Glutamatergic neuron (in vitro differentiated cells): ENCODE measurements at regions not wholly inside any gene's neighbourhood (a gene's known extent, or its start where the extent isn't known, plus 50 kb on each side); places are given as distances from the start of the nearest gene placed in this dataset.

Experiments used
- DNase-seq: peaks from one replicate; pipeline ENCODE4 v3.0.0; 2022
- H3K27ac Mint-ChIP-seq: one replicate; pipeline ENCODE4 v1.8.0; 2020; ENCODE audit warnings: mild to moderate bottlenecking, mixed read lengths, inconsistent platforms; ENCODE audit not compliant: unreplicated experiment
- H3K27me3 Mint-ChIP-seq: one replicate; pipeline ENCODE4 v1.8.0; 2020; ENCODE audit warnings: mild to moderate bottlenecking, moderate library complexity, mixed read lengths, inconsistent platforms; ENCODE audit not compliant: unreplicated experiment
- H3K36me3 Mint-ChIP-seq: one replicate; pipeline ENCODE4 v1.8.0; 2020; ENCODE audit warnings: mild to moderate bottlenecking, mixed read lengths, inconsistent platforms; ENCODE audit not compliant: unreplicated experiment
- H3K4me1 Mint-ChIP-seq: one replicate; pipeline ENCODE4 v1.8.0; 2020; ENCODE audit warnings: mild to moderate bottlenecking, low read depth, mixed read lengths, inconsistent platforms; ENCODE audit not compliant: unreplicated experiment
- H3K4me3 Mint-ChIP-seq: one replicate; pipeline ENCODE4 v1.8.0; 2020; ENCODE audit warnings: mild to moderate bottlenecking, mixed read lengths, inconsistent platforms; ENCODE audit not compliant: unreplicated experiment
- H3K9me3 Mint-ChIP-seq: one replicate; pipeline ENCODE4 v1.8.0; 2020; ENCODE audit warnings: mild to moderate bottlenecking, moderate library complexity, mixed read lengths, inconsistent platforms; ENCODE audit not compliant: unreplicated experiment
- TF ChIP-seq, protein P1 (sequence below): fragments of 200-600 bp; sonication (generic); IDR thresholded peaks from one replicate; pipeline ENCODE4 v1.5.0; 2021; ENCODE audit not compliant: partially characterized antibody, unreplicated experiment

DNA sequence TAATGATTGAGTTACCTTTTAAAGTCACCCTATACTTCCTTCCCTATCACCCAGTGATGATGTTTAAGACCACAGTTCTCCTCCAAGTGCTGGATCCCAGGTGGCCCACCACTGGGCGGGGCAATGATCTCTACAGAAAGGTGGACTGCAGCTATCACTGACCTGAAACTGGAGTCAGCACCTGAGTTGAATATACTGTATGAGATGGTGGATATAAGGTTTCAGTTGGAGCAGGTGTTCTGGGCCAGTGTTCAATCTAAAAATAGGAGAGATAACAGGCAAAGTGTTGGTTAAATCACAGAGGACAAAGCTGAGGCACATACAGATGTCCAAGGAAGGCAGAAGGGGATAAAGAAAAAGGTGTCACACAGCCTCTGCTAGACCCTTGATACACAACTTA, 96.6 kb downstream of the SIPA1L2 start:
- Mint-ChIP-seq H3K36me3 (peaks cover 9% of the 10 kb centered on the region), H3K27ac (no peak overlapping the region), H3K9me3 (peaks cover 3% of the 10 kb centered on the region), H3K4me3 (no peak overlapping the region), H3K4me1 (peaks cover 46% of the 10 kb centered on the region), H3K27me3 (peaks cover 3% of the 10 kb centered on the region)
- TF ChIP-seq, protein P1, sequence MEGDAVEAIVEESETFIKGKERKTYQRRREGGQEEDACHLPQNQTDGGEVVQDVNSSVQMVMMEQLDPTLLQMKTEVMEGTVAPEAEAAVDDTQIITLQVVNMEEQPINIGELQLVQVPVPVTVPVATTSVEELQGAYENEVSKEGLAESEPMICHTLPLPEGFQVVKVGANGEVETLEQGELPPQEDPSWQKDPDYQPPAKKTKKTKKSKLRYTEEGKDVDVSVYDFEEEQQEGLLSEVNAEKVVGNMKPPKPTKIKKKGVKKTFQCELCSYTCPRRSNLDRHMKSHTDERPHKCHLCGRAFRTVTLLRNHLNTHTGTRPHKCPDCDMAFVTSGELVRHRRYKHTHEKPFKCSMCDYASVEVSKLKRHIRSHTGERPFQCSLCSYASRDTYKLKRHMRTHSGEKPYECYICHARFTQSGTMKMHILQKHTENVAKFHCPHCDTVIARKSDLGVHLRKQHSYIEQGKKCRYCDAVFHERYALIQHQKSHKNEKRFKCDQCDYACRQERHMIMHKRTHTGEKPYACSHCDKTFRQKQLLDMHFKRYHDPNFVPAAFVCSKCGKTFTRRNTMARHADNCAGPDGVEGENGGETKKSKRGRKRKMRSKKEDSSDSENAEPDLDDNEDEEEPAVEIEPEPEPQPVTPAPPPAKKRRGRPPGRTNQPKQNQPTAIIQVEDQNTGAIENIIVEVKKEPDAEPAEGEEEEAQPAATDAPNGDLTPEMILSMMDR, result no peak
- DNase-seq, result no peak

DNA sequence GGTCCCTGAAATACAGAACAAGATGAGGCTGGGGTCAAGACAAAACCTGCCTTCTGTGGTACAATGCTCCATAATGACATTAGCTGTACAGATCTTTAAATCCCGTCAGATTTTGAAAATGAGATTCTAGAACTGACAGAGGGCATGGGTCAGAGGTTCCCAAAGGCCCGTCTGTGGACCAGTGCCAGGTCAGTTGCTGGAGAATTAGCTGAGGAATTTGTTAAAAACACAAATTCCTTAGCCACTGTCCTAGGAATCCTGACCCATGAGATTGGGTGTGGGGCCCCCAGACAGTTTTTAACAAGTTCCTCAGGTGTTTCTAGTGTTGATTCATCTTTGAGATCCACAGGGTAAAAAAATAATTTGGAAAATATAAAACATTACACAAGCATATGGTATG, 97.0 kb downstream of the SIPA1L2 start:
- peaks cover 2% of the 10 kb centered on the region for H3K9me3 Mint-ChIP-seq
- peaks cover 42% of the 10 kb centered on the region for H3K4me1 Mint-ChIP-seq
- no peak for DNase-seq
- H3K27ac Mint-ChIP-seq, result no peak overlapping the region
- peaks cover 7% of the 10 kb centered on the region for H3K36me3 Mint-ChIP-seq
- H3K27me3 Mint-ChIP-seq, result peaks cover 3% of the 10 kb centered on the region
- TF ChIP-seq, protein P1, result no peak
- no peak overlapping the region for H3K4me3 Mint-ChIP-seq

DNA sequence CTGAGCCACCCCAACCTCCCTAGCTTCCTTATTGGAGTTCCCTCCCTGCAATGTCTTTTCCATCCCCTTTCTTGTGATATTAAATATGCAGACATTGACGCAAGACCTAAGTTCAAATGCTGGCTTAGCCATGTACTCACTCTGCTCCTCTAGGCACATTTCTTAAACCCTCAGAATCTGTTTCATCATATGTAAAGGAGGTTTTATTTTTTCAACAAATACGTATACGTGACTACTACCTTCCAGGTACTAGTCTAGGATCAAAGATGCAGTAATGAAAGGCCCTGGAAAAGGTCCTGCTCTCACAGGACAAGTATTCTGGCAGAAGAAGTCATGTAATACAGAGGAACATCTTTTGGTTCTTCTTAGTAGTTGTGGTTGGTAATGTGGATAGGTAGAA, 98.6 kb downstream of the SIPA1L2 start:
- Mint-ChIP-seq H3K27me3 (peaks cover 3% of the 10 kb centered on the region), H3K27ac (no peak overlapping the region), H3K4me3 (peak overlapping the region; percentile 17), H3K4me1 (peaks cover 47% of the 10 kb centered on the region), H3K36me3 (peaks cover 4% of the 10 kb centered on the region), H3K9me3 (peaks cover 2% of the 10 kb centered on the region)
- no peak for DNase-seq
- TF ChIP-seq, protein P1, result no peak

DNA sequence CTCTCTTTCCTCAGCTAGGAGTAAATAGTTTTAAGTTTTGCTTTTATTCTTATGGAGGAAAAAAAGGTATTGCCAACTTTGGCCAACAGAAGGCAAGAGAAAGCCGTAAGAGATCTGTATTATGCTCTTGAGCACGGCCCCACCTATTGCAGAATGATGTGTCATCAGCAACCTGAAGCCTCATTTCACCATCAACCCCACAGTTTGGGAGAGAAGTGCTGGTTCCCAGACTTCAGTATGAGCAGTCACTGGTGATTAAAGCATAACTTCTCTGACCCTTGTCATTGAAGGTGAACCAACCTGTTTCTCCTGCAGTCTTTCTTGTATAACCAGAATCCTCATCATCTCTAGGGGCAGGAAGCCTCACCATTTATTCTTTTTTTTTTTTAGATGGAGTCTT, 100.2 kb downstream of the SIPA1L2 start:
- DNase-seq, result no peak
- peaks cover 3% of the 10 kb centered on the region for H3K27me3 Mint-ChIP-seq
- TF ChIP-seq, protein P1, result no peak
- peaks cover 52% of the 10 kb centered on the region for H3K4me1 Mint-ChIP-seq
- no peaks in the 10 kb centered on the region for H3K9me3 Mint-ChIP-seq
- H3K4me3 Mint-ChIP-seq, result no peak overlapping the region
- no peak overlapping the region for H3K27ac Mint-ChIP-seq
- peaks cover 4% of the 10 kb centered on the region for H3K36me3 Mint-ChIP-seq

DNA sequence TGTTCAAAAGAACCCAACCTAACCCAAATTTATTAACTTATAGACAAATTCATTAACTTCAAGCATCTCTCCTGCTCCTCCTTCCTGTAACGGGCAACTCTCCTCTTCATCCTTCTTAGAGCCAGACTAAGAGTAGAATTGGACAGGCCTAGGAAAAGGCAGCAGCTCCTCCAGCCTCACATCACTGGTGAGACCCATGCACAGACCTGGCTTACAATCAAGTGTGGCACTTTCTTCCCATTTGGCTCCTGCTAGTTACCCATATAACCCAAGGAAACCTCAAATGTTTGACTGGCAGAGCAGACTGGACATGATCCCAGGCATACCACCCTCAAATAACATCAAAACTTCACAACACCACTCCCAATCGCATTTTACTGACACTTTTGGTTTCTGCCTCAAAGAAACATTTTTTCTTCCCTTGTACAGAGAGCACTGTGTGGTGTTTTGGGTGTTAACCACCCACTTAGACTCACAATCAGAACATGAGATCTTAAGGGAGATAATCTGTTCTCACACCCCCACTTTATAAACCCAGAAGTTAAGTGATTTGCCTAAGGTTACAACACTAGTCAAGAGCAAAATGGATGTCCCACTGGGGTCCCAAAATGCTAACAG, 101.4 kb downstream of the SIPA1L2 start:
- peaks cover 52% of the 10 kb centered on the region for H3K4me1 Mint-ChIP-seq
- no peak overlapping the region for H3K4me3 Mint-ChIP-seq
- TF ChIP-seq, protein P1, result no peak

More for the DNA sequence above, 101.4 kb downstream of the SIPA1L2 start:
- H3K36me3 Mint-ChIP-seq, result peaks cover 4% of the 10 kb centered on the region
- no peak overlapping the region for H3K27ac Mint-ChIP-seq
- H3K9me3 Mint-ChIP-seq, result no peaks in the 10 kb centered on the region
- H3K27me3 Mint-ChIP-seq, result peaks cover 3% of the 10 kb centered on the region
- DNase-seq, result no peak
